SK-N-SH treated with all-trans-retinoic acid at 6 μM for 48 hours (cell line): ENCODE measurements at regions not wholly inside any gene's neighbourhood (a gene's known extent, or its start where the extent isn't known, plus 50 kb on each side); places are given as distances from the start of the nearest gene placed in this dataset.

Source experiments
- BACH2 ChIP-seq: fragments of 250-450 bp; sonication (Bioruptor Pico); IDR thresholded peaks from 2 replicates; pipeline ENCODE4 v1.9.0; 2021; ENCODE audit warnings: mild to moderate bottlenecking, borderline replicate concordance
- ESRRG ChIP-seq: fragments of 250-450 bp; sonication (Bioruptor Pico); IDR thresholded peaks from 2 replicates; pipeline ENCODE4 v1.6.1; 2021; ENCODE audit warnings: mild to moderate bottlenecking
- TCF4 ChIP-seq: fragments of 250-450 bp; sonication (Bioruptor Pico); IDR thresholded peaks from 2 replicates; pipeline ENCODE4 v1.8.0; 2021; ENCODE audit warnings: mild to moderate bottlenecking, moderate library complexity, borderline replicate concordance

DNA sequence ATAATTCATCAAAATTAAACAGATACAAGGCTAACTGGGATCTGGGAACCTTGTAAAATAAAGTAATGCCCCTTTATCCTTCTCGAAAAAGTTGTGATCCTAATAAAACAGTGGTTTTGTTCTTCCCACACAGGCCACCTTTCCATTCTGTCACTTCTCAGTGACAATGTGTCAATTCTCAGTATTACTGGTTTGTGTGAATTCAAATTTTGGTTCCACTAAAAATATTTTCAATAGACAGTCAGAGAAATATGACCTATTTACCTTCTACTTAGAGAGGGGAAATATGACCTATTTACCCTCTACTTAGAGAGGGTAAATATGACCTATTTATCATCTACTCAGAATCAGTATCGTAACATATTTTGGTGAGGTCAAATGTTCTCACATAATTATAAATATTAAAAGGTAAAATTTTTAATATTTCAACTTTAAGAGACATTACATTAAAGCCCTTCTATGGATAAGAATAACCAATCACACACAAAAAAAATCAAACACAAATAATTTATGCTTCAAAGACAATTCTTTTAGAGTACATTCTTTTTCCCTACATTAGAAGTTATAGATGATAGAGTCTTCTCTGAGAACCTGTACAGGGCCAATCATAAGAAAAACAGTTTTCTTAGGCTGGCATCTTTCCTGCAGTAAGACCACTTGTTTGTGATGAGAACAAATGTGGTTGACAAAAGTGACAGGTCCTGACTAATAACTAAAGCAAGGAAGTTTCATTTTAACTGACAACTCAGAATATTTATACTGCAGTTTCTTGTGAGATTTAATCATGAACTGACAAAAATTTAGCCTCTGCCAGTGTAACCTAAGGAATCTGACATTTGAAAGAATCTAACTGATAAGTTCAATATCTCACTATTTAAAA is 323.3 kb downstream of the DIPK2A start:
- TF ChIP-seq BACH2 (CRISPR knock-in tag), result no peak
- no peak for TF ChIP-seq ESRRG
- TF ChIP-seq TCF4 (CRISPR knock-in tag), result no peak
